Transverse colon (tissue), 3 donors: ENCODE measurements at regions not wholly inside any gene's neighbourhood (a gene's known extent, or its start where the extent isn't known, plus 50 kb on each side); places are given as distances from the start of the nearest gene placed in this dataset.

Source experiments
- CTCF ChIP-seq, 5 experiments: fragments of 200-600 bp in 3 of 5; fragments of 450-650 bp in 2 of 5; sonication (generic) in 3 of 5; IDR thresholded peaks; 1 replicate in 2 of 5; 2 replicates in 3 of 5; pipeline ENCODE4 v1.5.1; 2016 to 2017; ENCODE audit warnings: antibody characterized with exemption in 5 of 5, inconsistent platforms in 3 of 5, mild to moderate bottlenecking in 2 of 5, moderate library complexity in 1 of 5
- EP300 ChIP-seq: sonication (generic); formaldehyde crosslinking; IDR thresholded peaks from one replicate; pipeline ENCODE4 v1.6.1; 2017; ENCODE audit warnings: antibody characterized with exemption, low read depth
- POLR2A ChIP-seq: fragments of 450-650 bp; IDR thresholded peaks from one replicate; pipeline ENCODE4 v1.6.1; 2016; ENCODE audit warnings: antibody characterized with exemption, mild to moderate bottlenecking, moderate library complexity

GRCh38 chr13:110978390-110978789 is 63.5 kb upstream of the ANKRD10 start:
- TF ChIP-seq CTCF (IDR thresholded peaks at IDR 0.05) (no peak), POLR2A (no peak), EP300 (no peak)
